Dermis blood vessel endothelial cell (primary cell): ENCODE measurements at regions not wholly inside any gene's neighbourhood (a gene's known extent, or its start where the extent isn't known, plus 50 kb on each side); places are given as distances from the start of the nearest gene placed in this dataset.

ENCODE experiments used
- DNase-seq: peaks from one replicate; pipeline ENCODE4 v3.0.0; 2010

- DNase-seq, result no peak
Observed at GRCh38 chr4:165612936-165613335, 234.1 kb downstream of the CPE start.

GRCh38 chr4:165613581-165613980 is 234.8 kb downstream of the CPE start:
- no peak for DNase-seq

GRCh38 chr4:165620913-165621312 is 242.1 kb downstream of the CPE start:
- DNase-seq, result no peak

- peak; percentile 88 for DNase-seq
Observed at GRCh38 chr4:165621983-165622382, 243.2 kb downstream of the CPE start.

- DNase-seq, result peak; percentile 71
Observed at GRCh38 chr4:165625281-165625680, 246.5 kb downstream of the CPE start.

GRCh38 chr4:165626316-165626715 is 246.7 kb upstream of the TLL1 start:
- DNase-seq, result no peak

- no peak for DNase-seq
Observed at GRCh38 chr4:165627128-165627527, 245.9 kb upstream of the TLL1 start.

- DNase-seq, result no peak
Observed at GRCh38 chr4:165627548-165627947, 245.5 kb upstream of the TLL1 start.

- DNase-seq, result no peak
Observed at GRCh38 chr4:165628572-165628971, 244.5 kb upstream of the TLL1 start.

- no peak for DNase-seq
Observed at GRCh38 chr4:165630671-165631070, 242.4 kb upstream of the TLL1 start.

GRCh38 chr4:165631208-165631894 is 241.7 kb upstream of the TLL1 start:
- no peak for DNase-seq

GRCh38 chr4:165631912-165632311 is 241.1 kb upstream of the TLL1 start:
- DNase-seq, result no peak

GRCh38 chr4:165634766-165635165 is 238.3 kb upstream of the TLL1 start:
- peak; percentile 26 for DNase-seq

- no peak for DNase-seq
Observed at GRCh38 chr4:165635381-165635780, 237.7 kb upstream of the TLL1 start.

- no peak for DNase-seq
Observed at GRCh38 chr4:165635951-165636350, 237.1 kb upstream of the TLL1 start.

GRCh38 chr4:165651901-165652300 is 221.1 kb upstream of the TLL1 start:
- DNase-seq, result no peak

GRCh38 chr4:165654556-165654955 is 218.5 kb upstream of the TLL1 start:
- DNase-seq, result no peak

- DNase-seq, result no peak
Observed at GRCh38 chr4:165656399-165656798, 216.6 kb upstream of the TLL1 start.

- DNase-seq, result peak; percentile 5
Observed at GRCh38 chr4:165656829-165657490, 216.1 kb upstream of the TLL1 start.

GRCh38 chr4:165662341-165662740 is 210.7 kb upstream of the TLL1 start:
- DNase-seq, result no peak

- DNase-seq, result no peak
Observed at GRCh38 chr4:165663411-165663810, 209.6 kb upstream of the TLL1 start.

- DNase-seq, result no peak
Observed at GRCh38 chr4:165666836-165667235, 206.2 kb upstream of the TLL1 start.

- no peak for DNase-seq
Observed at GRCh38 chr4:165667969-165668368, 205.1 kb upstream of the TLL1 start.

- no peak for DNase-seq
Observed at GRCh38 chr4:165668694-165669093, 204.3 kb upstream of the TLL1 start.

GRCh38 chr4:165677081-165677480 is 196.0 kb upstream of the TLL1 start:
- DNase-seq, result no peak
